Peyer's patch (tissue), 4 donors: ENCODE measurements at regions not wholly inside any gene's neighbourhood (a gene's known extent, or its start where the extent isn't known, plus 50 kb on each side); places are given as distances from the start of the nearest gene placed in this dataset.

ENCODE experiments used
- CTCF ChIP-seq, 6 experiments: fragments of 450-650 bp in 4 of 6; fragments of 200-600 bp in 2 of 6; sonication (generic) in 1 of 6; IDR thresholded peaks; one replicate each; pipeline ENCODE4 v1.5.1; 2017 to 2019; ENCODE audit warnings: antibody characterized with exemption in 6 of 6, mild to moderate bottlenecking in 3 of 6, moderate library complexity in 1 of 6
- POLR2A ChIP-seq, 2 donors: fragments of 450-650 bp; IDR thresholded peaks; one replicate each; pipeline ENCODE4 v1.5.1; 2017; ENCODE audit warnings: antibody characterized with exemption in 2 of 2, mild to moderate bottlenecking in 2 of 2, moderate library complexity in 2 of 2

GRCh38 chrX:116318672-116319071, 117.7 kb upstream of the SLC6A14 start:
- no peak for TF ChIP-seq CTCF (IDR thresholded peaks at IDR 0.05)
- TF ChIP-seq POLR2A (IDR thresholded peaks at IDR 0.05) = no peak
